ENCODE measurements at regions not wholly inside any gene's neighbourhood (a gene's known extent, or its start where the extent isn't known, plus 50 kb on each side); places are given as distances from the start of the nearest gene placed in this dataset.

GRCh38 chr15:96109820-96110219 is 220.7 kb upstream of the NR2F2 start:
- no peak for DNase-seq

GRCh38 chr15:96112018-96112417 is 218.5 kb upstream of the NR2F2 start:
- no peak for DNase-seq

- DNase-seq: no peak
Observed at GRCh38 chr15:96115642-96116041, 214.9 kb upstream of the NR2F2 start.

GRCh38 chr15:96117270-96117669 is 213.2 kb upstream of the NR2F2 start:
- DNase-seq: no peak

GRCh38 chr15:96119734-96120133 is 210.8 kb upstream of the NR2F2 start:
- DNase-seq: peak; percentile 29

GRCh38 chr15:96121086-96121920 is 209.2 kb upstream of the NR2F2 start:
- DNase-seq: peak; percentile 22

- DNase-seq: no peak
Observed at GRCh38 chr15:96122077-96123027, 208.1 kb upstream of the NR2F2 start.

- DNase-seq: no peak
Observed at GRCh38 chr15:96123028-96123400, 207.5 kb upstream of the NR2F2 start.

- DNase-seq: no peak
Observed at GRCh38 chr15:96123630-96124187, 206.8 kb upstream of the NR2F2 start.

GRCh38 chr15:96124436-96124835 is 206.1 kb upstream of the NR2F2 start:
- no peak for DNase-seq

- DNase-seq: no peak
Observed at GRCh38 chr15:96125721-96126415, 204.6 kb upstream of the NR2F2 start.

- DNase-seq: no peak
Observed at GRCh38 chr15:96126859-96127258, 203.6 kb upstream of the NR2F2 start.

- DNase-seq: no peak
Observed at GRCh38 chr15:96130734-96131133, 199.8 kb upstream of the NR2F2 start.

- no peak for DNase-seq
Observed at GRCh38 chr15:96132126-96132525, 198.4 kb upstream of the NR2F2 start.

GRCh38 chr15:96135166-96136093 is 195.1 kb upstream of the NR2F2 start:
- DNase-seq: no peak

- no peak for DNase-seq
Observed at GRCh38 chr15:96138985-96139384, 191.5 kb upstream of the NR2F2 start.

- no peak for DNase-seq
Observed at GRCh38 chr15:96142498-96142897, 188.0 kb upstream of the NR2F2 start.

- DNase-seq: no peak
Observed at GRCh38 chr15:96144734-96145133, 185.8 kb upstream of the NR2F2 start.

GRCh38 chr15:96146726-96147125 is 183.8 kb upstream of the NR2F2 start:
- no peak for DNase-seq

GRCh38 chr15:96147267-96147666 is 183.2 kb upstream of the NR2F2 start:
- no peak for DNase-seq

GRCh38 chr15:96150254-96150653 is 180.2 kb upstream of the NR2F2 start:
- DNase-seq: peak; percentile 56

All from tongue (tissue), 1 donor.